WTC11 (cell line): ENCODE measurements at regions not wholly inside any gene's neighbourhood (a gene's known extent, or its start where the extent isn't known, plus 50 kb on each side); places are given as distances from the start of the nearest gene placed in this dataset.

Experiments
- ATAC-seq: fragments of 200-7000 bp; cut with Tn5 transposase; 2 replicates; pipeline ENCODE4 v1.10.0; 2021; ENCODE audit warnings: mild to moderate bottlenecking, moderate library complexity
- CTCF ChIA-PET: fragments of 300-600 bp; sonication (Branson Sonifier 250); formaldehyde crosslinking; loops from one replicate; lab custom pipeline; 2021; ENCODE audit warnings: antibody characterized with exemption; lab: Charles Lee
- POLR2A ChIA-PET: fragments of 350-600 bp; sonication (Branson Sonifier 250); formaldehyde crosslinking; loops from one replicate; lab custom pipeline; 2021; ENCODE audit warnings: antibody characterized with exemption; lab: Charles Lee
- DNase-seq: peaks from one replicate; pipeline ENCODE4 v3.0.0; 2021; ENCODE audit warnings: low spot score
- H3K27ac Mint-ChIP-seq: 2 replicates; pipeline ENCODE4 v1.8.0; 2021; ENCODE audit warnings: mixed read lengths
- H3K27me3 Mint-ChIP-seq: 2 replicates; pipeline ENCODE4 v1.8.0; 2021; ENCODE audit warnings: low read depth, mild to moderate bottlenecking, moderate library complexity, mixed read lengths
- H3K36me3 Mint-ChIP-seq: 2 replicates; pipeline ENCODE4 v1.8.0; 2021; ENCODE audit warnings: mixed read lengths
- H3K4me1 Mint-ChIP-seq: 2 replicates; pipeline ENCODE4 v1.8.0; 2022; ENCODE audit warnings: mixed read lengths
- H3K4me3 Mint-ChIP-seq: 2 replicates; pipeline ENCODE4 v1.8.0; 2021; ENCODE audit warnings: mild to moderate bottlenecking, moderate library complexity, mixed read lengths
- H3K9me3 Mint-ChIP-seq: 2 replicates; pipeline ENCODE4 v1.8.0; 2021; ENCODE audit warnings: mixed read lengths
- AFF4 ChIP-seq: sonication (generic); formaldehyde crosslinking; IDR thresholded peaks from 2 replicates; pipeline ENCODE4 v1.8.1; 2023; ENCODE audit warnings: mild to moderate bottlenecking, missing genetic modification reagents, borderline replicate concordance
- ARID4B ChIP-seq: sonication (generic); formaldehyde crosslinking; IDR thresholded peaks from 2 replicates; pipeline ENCODE4 v1.8.0; 2023; ENCODE audit warnings: missing genetic modification reagents, mild to moderate bottlenecking, borderline replicate concordance
- ATF6 ChIP-seq: sonication (generic); formaldehyde crosslinking; IDR thresholded peaks from 2 replicates; pipeline ENCODE4 v1.8.1; 2023; ENCODE audit warnings: mild to moderate bottlenecking, missing genetic modification reagents
- CBFB ChIP-seq: sonication (generic); formaldehyde crosslinking; IDR thresholded peaks from 2 replicates; pipeline ENCODE4 v1.8.1; 2022; ENCODE audit warnings: mild to moderate bottlenecking, low read depth, missing genetic modification reagents
- E2F5 ChIP-seq: sonication (generic); formaldehyde crosslinking; IDR thresholded peaks from 2 replicates; pipeline ENCODE4 v1.8.1; 2022; ENCODE audit warnings: mild to moderate bottlenecking, moderate library complexity, missing genetic modification reagents
- FOXK1 ChIP-seq: sonication (generic); formaldehyde crosslinking; IDR thresholded peaks from 2 replicates; pipeline ENCODE4 v1.8.0; 2022; ENCODE audit warnings: mild to moderate bottlenecking, moderate library complexity, missing genetic modification reagents
- NFATC4 ChIP-seq: fragments of 250-450 bp; sonication (Bioruptor Pico); IDR thresholded peaks from 2 replicates; pipeline ENCODE4 v1.9.0; 2021; ENCODE audit warnings: mild to moderate bottlenecking
- NFE2L1 ChIP-seq: sonication (generic); formaldehyde crosslinking; IDR thresholded peaks from 2 replicates; pipeline ENCODE4 v1.8.1; 2023; ENCODE audit warnings: missing genetic modification reagents
- TCF7 ChIP-seq: sonication (generic); formaldehyde crosslinking; IDR thresholded peaks from 2 replicates; pipeline ENCODE4 v1.8.0; 2022; ENCODE audit warnings: mild to moderate bottlenecking, low read depth, missing genetic modification reagents, moderate library complexity
- ZMAT4 ChIP-seq: fragments of 250-450 bp; sonication (Bioruptor Pico); IDR thresholded peaks from 2 replicates; pipeline ENCODE4 v1.9.0; 2021; ENCODE audit warnings: mild to moderate bottlenecking
- ZNF138 ChIP-seq: sonication (generic); formaldehyde crosslinking; conservative IDR thresholded peaks from 2 replicates; pipeline ENCODE4 v1.8.1; 2022; ENCODE audit warnings: mild to moderate bottlenecking, moderate library complexity, missing genetic modification reagents
- ZNF416 ChIP-seq: fragments of 250-450 bp; sonication (Bioruptor Pico); IDR thresholded peaks from 2 replicates; pipeline ENCODE4 v1.9.0; 2021; ENCODE audit warnings: mild to moderate bottlenecking, inconsistent platforms
- ZNF423 ChIP-seq: fragments of 250-450 bp; sonication (Bioruptor Pico); IDR thresholded peaks from 2 replicates; pipeline ENCODE4 v2.1.2; 2022; ENCODE audit warnings: mild to moderate bottlenecking, moderate library complexity
- ZNF425 ChIP-seq: fragments of 250-450 bp; sonication (Bioruptor Pico); conservative IDR thresholded peaks from 2 replicates; pipeline ENCODE4 v1.9.0; 2021; ENCODE audit warnings: mild to moderate bottlenecking

- POLR2A ChIA-PET = no interaction called here
- Mint-ChIP-seq H3K27me3 (no peaks in the 10 kb centered on the region; the same call in 1 of the 2 replicates), H3K4me3 (no peak overlapping the region), H3K27ac (no peak overlapping the region)
- ATAC-seq = no peak
- no peak for DNase-seq
- TF ChIP-seq ARID4B (CRISPR knock-in tag) (no peak), FOXK1 (CRISPR knock-in tag) (no peak), ZNF416 (CRISPR knock-in tag) (no peak), ATF6 (CRISPR knock-in tag) (no peak), NFATC4 (CRISPR knock-in tag) (no peak), AFF4 (CRISPR knock-in tag) (no peak), ZNF138 (no peak), TCF7 (CRISPR knock-in tag) (no peak), E2F5 (CRISPR knock-in tag) (no peak), ZNF423 (no peak), ZNF425 (no peak), CBFB (no peak), ZMAT4 (CRISPR knock-in tag) (no peak), NFE2L1 (CRISPR knock-in tag) (no peak)
- TF ChIP-seq, all 79 proteins: peak for 0
- peaks cover 2% of the 10 kb centered on the region; the same call in 1 of the 2 replicates for H3K36me3 Mint-ChIP-seq
- H3K4me1 Mint-ChIP-seq = peaks cover 40% of the 10 kb centered on the region
- H3K9me3 Mint-ChIP-seq = peaks cover 29% of the 10 kb centered on the region
- CTCF ChIA-PET = no interaction called here
Measured at GRCh38 chr9:108019821-108020220, 530.3 kb upstream of the KLF4 start.
